ENCODE measurements at regions not wholly inside any gene's neighbourhood (a gene's known extent, or its start where the extent isn't known, plus 50 kb on each side); places are given as distances from the start of the nearest gene placed in this dataset.

DNA sequence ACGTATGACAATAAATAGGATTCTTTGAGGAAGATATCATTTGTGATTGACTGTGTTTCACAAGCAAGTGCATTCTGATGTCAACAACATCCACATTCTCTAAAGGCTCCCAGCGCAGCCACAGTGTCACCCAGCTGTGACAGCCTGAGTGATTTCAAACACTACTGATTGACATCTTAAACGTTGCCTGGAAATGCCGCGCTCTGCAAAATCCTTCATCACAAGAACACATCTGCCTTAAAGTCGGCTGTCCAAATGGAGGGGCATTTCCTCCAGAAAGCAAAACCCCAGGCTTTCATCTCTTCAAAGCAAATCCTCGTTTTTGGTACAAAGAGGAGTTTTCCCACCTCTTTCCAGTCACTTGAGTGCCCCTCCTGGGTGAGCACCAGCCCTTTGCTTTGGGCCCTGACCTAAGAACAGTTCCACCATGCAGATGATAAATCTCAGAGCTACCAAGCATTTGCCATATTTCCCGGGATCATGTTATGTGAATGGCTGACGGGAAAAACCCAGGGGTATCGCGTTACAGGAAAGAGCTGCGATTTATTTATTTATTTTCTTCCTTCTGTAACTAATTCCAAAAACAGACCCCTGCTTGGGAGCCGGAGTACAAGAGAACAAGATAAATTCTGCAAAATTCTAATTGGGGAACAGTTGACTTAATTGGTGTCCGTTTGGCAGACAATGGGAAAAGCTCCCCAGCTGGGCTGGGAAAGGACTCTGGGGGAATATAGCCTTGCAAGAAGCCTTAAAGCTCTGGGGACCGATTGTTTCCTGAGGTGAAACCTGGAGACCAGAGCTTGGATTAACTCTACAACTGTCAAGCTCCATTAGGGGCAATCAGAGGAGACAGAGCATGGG is 703.8 kb upstream of the NR2F2 start:
- TF ChIP-seq, protein P1, sequence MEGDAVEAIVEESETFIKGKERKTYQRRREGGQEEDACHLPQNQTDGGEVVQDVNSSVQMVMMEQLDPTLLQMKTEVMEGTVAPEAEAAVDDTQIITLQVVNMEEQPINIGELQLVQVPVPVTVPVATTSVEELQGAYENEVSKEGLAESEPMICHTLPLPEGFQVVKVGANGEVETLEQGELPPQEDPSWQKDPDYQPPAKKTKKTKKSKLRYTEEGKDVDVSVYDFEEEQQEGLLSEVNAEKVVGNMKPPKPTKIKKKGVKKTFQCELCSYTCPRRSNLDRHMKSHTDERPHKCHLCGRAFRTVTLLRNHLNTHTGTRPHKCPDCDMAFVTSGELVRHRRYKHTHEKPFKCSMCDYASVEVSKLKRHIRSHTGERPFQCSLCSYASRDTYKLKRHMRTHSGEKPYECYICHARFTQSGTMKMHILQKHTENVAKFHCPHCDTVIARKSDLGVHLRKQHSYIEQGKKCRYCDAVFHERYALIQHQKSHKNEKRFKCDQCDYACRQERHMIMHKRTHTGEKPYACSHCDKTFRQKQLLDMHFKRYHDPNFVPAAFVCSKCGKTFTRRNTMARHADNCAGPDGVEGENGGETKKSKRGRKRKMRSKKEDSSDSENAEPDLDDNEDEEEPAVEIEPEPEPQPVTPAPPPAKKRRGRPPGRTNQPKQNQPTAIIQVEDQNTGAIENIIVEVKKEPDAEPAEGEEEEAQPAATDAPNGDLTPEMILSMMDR (IDR thresholded peaks at IDR 0.05): no peak
- no peak for TF ChIP-seq ZFX (IDR thresholded peaks at IDR 0.05; ENCODE audit: borderline replicate concordance)

All from 22Rv1 (cell line).